ENCODE measurements at regions not wholly inside any gene's neighbourhood (a gene's known extent, or its start where the extent isn't known, plus 50 kb on each side); places are given as distances from the start of the nearest gene placed in this dataset.

- TF ChIP-seq ISL1 (CRISPR knock-in tag; IDR thresholded peaks at IDR 0.05), result no peak
- no peak for TF ChIP-seq PATZ1 (CRISPR knock-in tag; IDR thresholded peaks at IDR 0.05; ENCODE audit: borderline replicate concordance)
- TF ChIP-seq CSRNP3 (CRISPR knock-in tag; IDR thresholded peaks at IDR 0.05), result no peak
- no peak for TF ChIP-seq POU6F1 (CRISPR knock-in tag; IDR thresholded peaks at IDR 0.05; ENCODE audit: borderline replicate concordance, low read depth)
- TF ChIP-seq OSR1 (CRISPR knock-in tag; IDR thresholded peaks at IDR 0.05), result no peak
- TF ChIP-seq ZC3H10 (CRISPR knock-in tag; IDR thresholded peaks at IDR 0.05), result no peak
Measured at GRCh38 chr13:62960723-62961122, 1545.1 kb upstream of the PCDH20 start.
